Stimulated activated CD8-positive, alpha-beta memory T cell treated with anti-CD3 and anti-CD28 coated beads, Interleukin-15, amount 100 ng/mL, for 24 hours (primary cell): ENCODE measurements at regions not wholly inside any gene's neighbourhood (a gene's known extent, or its start where the extent isn't known, plus 50 kb on each side); places are given as distances from the start of the nearest gene placed in this dataset.
"Not testable (repeated sequence)": the region's sequence is repeated elsewhere in the genome, so short reads cannot be mapped to it uniquely, and the experiment has no call there.

Experiments
- DNase-seq: peaks from one replicate; pipeline ENCODE4 v3.0.0-alpha.2; 2020; ENCODE audit warnings: low read depth

DNA sequence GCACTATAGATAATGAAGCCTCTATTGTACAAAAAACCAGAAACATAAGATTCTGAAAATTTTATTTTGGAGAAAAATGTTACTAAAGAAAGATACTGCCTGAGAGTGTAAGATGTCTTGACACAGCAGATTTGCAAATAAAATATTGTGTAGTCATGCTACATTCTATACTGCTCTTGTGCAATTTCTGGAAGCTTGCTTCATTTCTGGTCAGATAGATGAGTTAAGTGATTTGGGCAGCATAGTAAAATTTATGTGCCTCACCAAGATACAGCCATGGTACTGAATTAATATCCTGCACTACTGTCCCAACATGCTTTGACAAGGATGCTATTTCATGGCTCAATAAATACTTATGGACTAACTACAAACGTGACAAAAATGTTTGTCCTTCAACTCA lies 55.1 kb upstream of the STARD13 start:
- no peak for DNase-seq

GRCh38 chr13:33341861-33342452 lies 56.4 kb upstream of the STARD13 start:
- no peak for DNase-seq

GRCh38 chr13:33345842-33346241 lies 60.3 kb upstream of the STARD13 start:
- no peak for DNase-seq

- DNase-seq = no peak
These were observed 62.3 kb upstream of the STARD13 start for GRCh38 chr13:33347861-33348260.

DNA sequence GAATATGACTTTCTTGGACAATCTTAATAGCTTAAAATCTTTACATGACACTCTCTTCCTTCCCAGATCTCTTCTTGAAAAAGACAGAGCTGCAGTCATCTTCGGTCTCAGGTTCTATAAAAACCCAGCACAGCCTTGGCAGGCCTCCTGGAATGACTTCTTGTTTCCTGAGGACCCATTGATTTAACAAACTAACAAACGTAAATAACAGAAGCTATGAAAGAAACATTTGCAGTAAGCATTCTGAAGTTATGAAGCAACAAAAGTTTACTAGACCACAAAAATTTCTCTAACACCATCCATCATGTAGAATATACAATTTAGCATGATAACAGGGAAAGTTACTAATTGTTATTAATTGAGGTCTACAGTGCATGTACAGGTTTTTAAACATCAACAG lies 62.8 kb upstream of the STARD13 start:
- no peak for DNase-seq

- no peak for DNase-seq
These were observed 63.9 kb upstream of the STARD13 start for GRCh38 chr13:33349288-33349985.

- no peak for DNase-seq
These were observed 64.7 kb upstream of the STARD13 start for GRCh38 chr13:33349986-33350826.

- DNase-seq = no peak
These were observed 65.8 kb upstream of the STARD13 start for GRCh38 chr13:33351319-33351718.

GRCh38 chr13:33352041-33352440 lies 66.5 kb upstream of the STARD13 start:
- no peak for DNase-seq

- no peak for DNase-seq
These were observed 67.0 kb upstream of the STARD13 start for GRCh38 chr13:33352526-33352925.

- DNase-seq = no peak
These were observed 67.7 kb upstream of the STARD13 start for GRCh38 chr13:33353210-33353609.

- no peak for DNase-seq
These were observed 68.1 kb upstream of the STARD13 start for GRCh38 chr13:33353646-33354045.

DNA sequence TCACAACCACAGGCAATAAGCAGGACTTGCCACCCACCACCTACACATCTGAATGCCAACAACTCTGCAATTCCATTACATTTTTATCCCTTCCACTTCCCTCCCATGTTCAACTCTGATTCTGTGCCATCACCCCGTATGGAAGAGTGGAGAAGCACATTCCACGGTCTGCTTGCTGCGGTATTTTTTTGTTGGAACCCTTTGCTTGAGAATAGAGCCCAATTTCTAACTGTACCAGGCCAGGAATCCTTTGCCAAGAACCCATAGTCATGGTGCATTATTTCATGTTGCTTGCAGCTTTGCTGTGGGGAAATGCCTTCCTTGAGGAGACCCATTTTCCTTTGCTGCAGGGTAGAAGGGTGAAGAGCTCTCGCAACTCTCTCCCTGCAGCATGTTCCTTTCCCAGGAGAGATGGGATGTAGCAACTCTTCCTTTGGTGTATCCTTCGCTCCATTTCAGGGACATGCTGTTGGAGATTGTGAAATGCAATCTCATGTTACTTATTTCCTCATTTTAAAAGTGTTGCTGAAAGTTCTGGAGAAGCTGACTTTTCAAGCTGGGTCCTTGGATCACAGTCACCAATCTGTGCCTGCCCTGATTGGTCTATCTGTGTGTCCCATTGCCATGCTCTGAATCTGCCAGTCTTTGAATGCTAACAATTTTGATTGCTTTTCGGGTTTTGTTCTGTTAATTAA lies 69.8 kb upstream of the STARD13 start:
- DNase-seq = no peak

DNA sequence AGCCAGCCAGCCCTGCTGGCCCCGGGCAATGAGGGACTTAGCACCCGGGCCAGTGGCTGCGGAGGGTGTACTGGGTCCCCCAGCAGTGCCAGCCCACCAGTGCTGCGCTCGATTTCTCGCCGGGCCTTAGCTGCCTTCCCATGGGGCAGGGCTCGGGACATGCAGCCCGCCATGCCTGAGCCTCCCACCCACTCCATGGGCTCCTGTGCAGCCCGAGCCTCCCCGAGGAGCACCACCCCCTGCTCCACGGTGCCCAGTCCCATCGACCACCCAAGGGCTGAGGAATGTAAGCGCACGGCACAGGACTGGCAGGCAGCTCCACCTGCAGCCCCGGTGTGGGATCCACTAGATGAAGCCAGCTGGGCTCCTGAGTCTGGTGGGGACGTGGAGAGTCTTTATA lies 72.5 kb upstream of the STARD13 start:
- not testable (repeated sequence) for DNase-seq

GRCh38 chr13:33362986-33363727 lies 77.6 kb upstream of the STARD13 start:
- no peak for DNase-seq

- DNase-seq = no peak
These were observed 78.6 kb upstream of the STARD13 start for GRCh38 chr13:33364192-33364591.

- no peak for DNase-seq
These were observed 81.0 kb upstream of the STARD13 start for GRCh38 chr13:33366469-33367062.

DNA sequence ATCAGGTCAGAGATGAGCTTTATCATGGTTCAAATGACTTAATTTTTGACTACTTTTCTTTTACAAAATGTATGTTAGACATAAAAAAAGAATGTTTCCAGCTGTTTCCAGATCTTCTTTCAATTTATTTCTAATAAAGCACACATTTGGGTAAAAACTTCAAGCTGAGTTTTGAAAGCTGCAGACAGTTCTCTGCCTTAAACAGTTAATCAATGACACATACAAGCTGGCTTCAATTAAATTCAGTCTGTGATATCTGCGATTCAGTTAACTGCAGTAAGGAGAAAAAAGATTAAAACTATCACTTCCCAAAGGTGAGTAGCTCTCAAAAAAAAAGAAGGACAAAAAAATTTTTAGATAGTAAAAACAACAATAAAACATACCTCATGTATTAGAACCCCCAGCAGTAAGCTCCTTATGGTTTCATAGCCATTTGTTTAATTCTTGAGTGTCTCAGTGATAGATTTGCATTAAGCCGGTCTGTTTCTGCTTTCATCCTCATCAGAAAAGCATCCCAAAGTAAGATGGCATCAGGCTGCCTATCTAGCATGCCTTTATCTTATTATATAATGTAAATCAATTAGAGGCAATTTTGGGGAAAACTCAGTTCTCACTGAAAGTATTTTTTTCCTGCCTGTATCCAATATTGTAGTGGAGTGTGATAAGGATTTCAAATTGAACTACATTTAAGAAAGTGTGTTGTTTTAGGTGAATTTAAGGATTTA lies 81.8 kb upstream of the STARD13 start:
- DNase-seq = no peak

- DNase-seq = no peak
These were observed 82.4 kb upstream of the STARD13 start for GRCh38 chr13:33367926-33368325.

- DNase-seq = no peak
These were observed 83.5 kb upstream of the STARD13 start for GRCh38 chr13:33369073-33369472.
